Dendritic cell treated with granulocyte-macrophage colony-stimulating factor and Interleukin-4, amounts not matched to agents 40 ng/mL and 50 ng/mL, for 4 days (primary cell): ENCODE measurements at regions not wholly inside any gene's neighbourhood (a gene's known extent, or its start where the extent isn't known, plus 50 kb on each side); places are given as distances from the start of the nearest gene placed in this dataset.
"Not testable (repeated sequence)": the region's sequence is repeated elsewhere in the genome, so short reads cannot be mapped to it uniquely, and the experiment has no call there.

Source experiments
- H3K27ac Mint-ChIP-seq: one replicate; pipeline ENCODE4 v1.8.0; 2022; ENCODE audit warnings: mild to moderate bottlenecking, mixed read lengths
- H3K27me3 Mint-ChIP-seq: one replicate; pipeline ENCODE4 v1.8.0; 2022; ENCODE audit warnings: mild to moderate bottlenecking, mixed read lengths
- H3K36me3 Mint-ChIP-seq: one replicate; pipeline ENCODE4 v1.8.0; 2022; ENCODE audit warnings: low read depth, mixed read lengths
- H3K4me1 Mint-ChIP-seq: one replicate; pipeline ENCODE4 v1.8.0; 2022; ENCODE audit warnings: low read depth, mixed read lengths
- H3K4me3 Mint-ChIP-seq: one replicate; pipeline ENCODE4 v1.8.0; 2022; ENCODE audit warnings: mild to moderate bottlenecking, moderate library complexity, mixed read lengths
- H3K9me3 Mint-ChIP-seq: one replicate; pipeline ENCODE4 v1.8.0; 2022; ENCODE audit warnings: mixed read lengths
- intact Hi-C: fragments of 100-400 bp; cut with micrococcal nuclease; formaldehyde crosslinking; loops from one replicate; pipeline ENCODE4 v1.15.0; 2022

DNA sequence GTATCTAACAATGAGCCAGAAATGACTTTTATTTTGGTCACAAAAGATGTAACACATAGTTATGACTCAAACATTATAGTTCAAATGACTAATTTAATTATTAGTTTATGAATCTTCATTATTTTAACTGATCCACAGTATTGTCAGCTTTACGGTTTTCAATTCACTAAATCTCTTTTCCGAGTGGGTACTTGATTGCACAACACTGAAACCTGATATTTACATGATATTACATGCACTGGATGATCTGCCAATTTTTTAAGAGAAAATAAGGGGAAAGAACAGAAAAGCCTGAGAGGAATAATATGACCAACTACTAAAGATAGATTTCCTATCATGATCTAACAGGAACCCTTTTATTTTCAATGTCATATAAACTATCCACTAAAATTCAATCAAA, 1446.0 kb downstream of the FSTL5 start:
- H3K36me3 Mint-ChIP-seq: no peaks in the 10 kb centered on the region
- H3K4me3 Mint-ChIP-seq: no peak overlapping the region
- H3K27ac Mint-ChIP-seq: no peak overlapping the region
- H3K4me1 Mint-ChIP-seq: no peaks in the 10 kb centered on the region
- intact Hi-C loops: no loop called here
- no peaks in the 10 kb centered on the region for H3K9me3 Mint-ChIP-seq
- H3K27me3 Mint-ChIP-seq: no peaks in the 10 kb centered on the region

- Mint-ChIP-seq H3K27me3 (no peaks in the 10 kb centered on the region), H3K4me1 (no peaks in the 10 kb centered on the region), H3K36me3 (no peaks in the 10 kb centered on the region), H3K27ac (no peak overlapping the region), H3K9me3 (peaks cover 4% of the 10 kb centered on the region), H3K4me3 (no peak overlapping the region)
- intact Hi-C loops: no loop called here
Observed at GRCh38 chr4:160724063-160724462, 1439.7 kb downstream of the FSTL5 start.

DNA sequence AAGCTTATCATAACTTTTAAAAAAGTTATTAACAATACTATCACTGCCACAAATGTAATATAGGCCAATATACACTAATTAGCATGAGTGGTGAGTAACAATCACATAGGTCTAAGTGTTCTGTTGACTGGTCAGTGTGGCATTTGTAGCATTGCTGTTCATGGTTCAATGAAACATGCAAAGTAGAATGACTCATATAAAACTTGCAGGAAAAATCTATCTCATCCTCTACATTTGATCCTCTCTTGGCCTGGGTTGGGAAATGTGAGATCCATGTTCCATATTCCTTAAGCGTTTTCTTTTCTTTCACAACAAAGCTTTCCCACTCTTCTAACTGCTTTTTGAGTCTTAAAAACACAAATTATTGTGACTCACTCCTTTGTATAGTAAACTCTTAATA, 1418.7 kb downstream of the FSTL5 start:
- no peak overlapping the region for H3K27ac Mint-ChIP-seq
- H3K27me3 Mint-ChIP-seq: no peaks in the 10 kb centered on the region
- H3K4me3 Mint-ChIP-seq: no peak overlapping the region
- no peaks in the 10 kb centered on the region for H3K4me1 Mint-ChIP-seq
- H3K9me3 Mint-ChIP-seq: peaks cover 28% of the 10 kb centered on the region
- intact Hi-C loops: no loop called here
- H3K36me3 Mint-ChIP-seq: no peaks in the 10 kb centered on the region

GRCh38 chr4:160746585-160746984, 1417.2 kb downstream of the FSTL5 start:
- H3K27me3 Mint-ChIP-seq, intact Hi-C loops, H3K4me1 Mint-ChIP-seq: not testable (repeated sequence)

GRCh38 chr4:160772668-160773067, 1391.1 kb downstream of the FSTL5 start:
- H3K27me3 Mint-ChIP-seq: no peaks in the 10 kb centered on the region
- no peak overlapping the region for H3K4me3 Mint-ChIP-seq
- intact Hi-C loops: no loop called here
- H3K27ac Mint-ChIP-seq: no peak overlapping the region
- no peaks in the 10 kb centered on the region for H3K4me1 Mint-ChIP-seq
- H3K9me3 Mint-ChIP-seq: no peaks in the 10 kb centered on the region
- H3K36me3 Mint-ChIP-seq: no peaks in the 10 kb centered on the region

More at GRCh38 chr4:160746585-160746984, 1417.2 kb downstream of the FSTL5 start:
- H3K9me3 Mint-ChIP-seq: peaks cover 33% of the 10 kb centered on the region
- H3K4me3 Mint-ChIP-seq, H3K27ac Mint-ChIP-seq, H3K36me3 Mint-ChIP-seq: not testable (repeated sequence)

DNA sequence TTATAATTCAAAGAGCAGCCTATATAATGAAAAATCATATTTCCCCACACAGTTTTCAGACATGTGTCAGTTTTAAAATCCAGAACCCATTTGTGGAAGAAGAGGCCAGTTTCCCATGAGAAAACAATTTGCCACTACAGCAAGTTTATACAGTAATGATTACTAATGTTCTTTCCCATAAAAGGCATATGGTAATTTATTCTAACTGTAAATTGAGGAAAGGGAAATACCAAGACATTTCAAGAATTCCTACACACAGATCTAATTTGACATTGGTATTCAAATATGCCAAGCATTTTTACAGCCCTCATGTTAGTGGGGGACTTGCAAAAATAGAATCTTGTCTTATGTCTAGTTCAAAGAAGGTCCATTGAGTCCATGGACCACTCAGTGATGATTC, 1368.6 kb downstream of the FSTL5 start:
- H3K36me3 Mint-ChIP-seq: no peaks in the 10 kb centered on the region
- no peaks in the 10 kb centered on the region for H3K4me1 Mint-ChIP-seq
- no peaks in the 10 kb centered on the region for H3K27me3 Mint-ChIP-seq
- no peak overlapping the region for H3K4me3 Mint-ChIP-seq
- H3K9me3 Mint-ChIP-seq: peaks cover 52% of the 10 kb centered on the region
- intact Hi-C loops: no loop called here
- H3K27ac Mint-ChIP-seq: no peak overlapping the region

DNA sequence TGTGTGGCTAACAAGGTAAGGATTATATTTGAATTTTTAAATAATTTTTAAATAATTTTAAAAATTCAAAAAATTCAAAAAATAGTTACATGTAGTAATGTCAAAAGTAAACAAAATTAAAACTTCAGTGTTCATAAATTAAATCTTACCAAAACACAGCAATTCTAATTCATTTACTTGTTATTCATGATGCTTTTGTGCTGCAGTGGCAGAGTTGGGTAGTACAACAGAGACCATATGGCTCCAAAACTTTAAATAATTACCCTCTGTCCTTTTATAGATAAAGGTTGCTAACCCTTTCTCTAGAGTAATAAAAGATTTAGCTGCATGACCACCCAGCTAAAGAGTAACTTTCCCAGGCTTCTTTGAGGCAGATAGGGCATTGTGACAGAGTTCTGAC, 1355.6 kb downstream of the FSTL5 start:
- no peak overlapping the region for H3K27ac Mint-ChIP-seq
- H3K27me3 Mint-ChIP-seq: no peaks in the 10 kb centered on the region
- intact Hi-C loops: no loop called here
- H3K9me3 Mint-ChIP-seq: no peaks in the 10 kb centered on the region
- H3K36me3 Mint-ChIP-seq: no peaks in the 10 kb centered on the region
- H3K4me3 Mint-ChIP-seq: no peak overlapping the region
- H3K4me1 Mint-ChIP-seq: no peaks in the 10 kb centered on the region

- H3K27ac Mint-ChIP-seq: no peak overlapping the region
- intact Hi-C loops: no loop called here
- H3K4me3 Mint-ChIP-seq: no peak overlapping the region
- H3K9me3 Mint-ChIP-seq: no peaks in the 10 kb centered on the region
- H3K27me3 Mint-ChIP-seq: no peaks in the 10 kb centered on the region
- no peaks in the 10 kb centered on the region for H3K36me3 Mint-ChIP-seq
- no peaks in the 10 kb centered on the region for H3K4me1 Mint-ChIP-seq
Observed at GRCh38 chr4:160809576-160809975, 1354.2 kb downstream of the FSTL5 start.

- Mint-ChIP-seq H3K9me3 (no peaks in the 10 kb centered on the region), H3K36me3 (no peaks in the 10 kb centered on the region), H3K4me1 (no peaks in the 10 kb centered on the region), H3K27me3 (no peaks in the 10 kb centered on the region), H3K27ac (no peak overlapping the region), H3K4me3 (no peak overlapping the region)
- intact Hi-C loops: no loop called here
Observed at GRCh38 chr4:160810424-160810823, 1353.4 kb downstream of the FSTL5 start.

DNA sequence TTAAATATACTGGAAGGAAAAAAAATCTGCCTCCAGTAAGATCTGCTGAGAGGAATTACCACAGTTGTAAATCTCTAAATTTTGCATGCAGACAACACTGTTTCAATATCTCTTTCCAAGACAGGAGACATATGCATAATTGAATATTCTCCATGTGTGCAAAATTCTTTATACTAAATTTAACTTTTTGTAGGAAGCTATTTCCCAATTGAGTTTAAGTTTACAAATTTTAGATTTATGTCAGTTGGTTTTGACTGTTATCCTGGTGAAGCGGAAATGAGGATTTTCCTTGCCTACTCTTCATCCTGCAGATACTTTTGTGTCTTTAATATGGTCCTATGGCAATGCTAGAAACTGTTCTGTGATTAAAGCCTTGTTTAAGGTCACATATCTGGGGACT, 1352.9 kb downstream of the FSTL5 start:
- no peaks in the 10 kb centered on the region for H3K4me1 Mint-ChIP-seq
- H3K27me3 Mint-ChIP-seq: no peaks in the 10 kb centered on the region
- intact Hi-C loops: no loop called here
- H3K4me3 Mint-ChIP-seq: no peak overlapping the region
- H3K9me3 Mint-ChIP-seq: no peaks in the 10 kb centered on the region
- H3K27ac Mint-ChIP-seq: no peak overlapping the region
- no peaks in the 10 kb centered on the region for H3K36me3 Mint-ChIP-seq

- Mint-ChIP-seq H3K27ac (no peak overlapping the region), H3K9me3 (no peaks in the 10 kb centered on the region), H3K4me1 (no peaks in the 10 kb centered on the region), H3K4me3 (no peak overlapping the region), H3K36me3 (no peaks in the 10 kb centered on the region), H3K27me3 (no peaks in the 10 kb centered on the region)
- intact Hi-C loops: no loop called here
Observed at GRCh38 chr4:160811956-160812355, 1351.8 kb downstream of the FSTL5 start.

- Mint-ChIP-seq H3K36me3 (no peaks in the 10 kb centered on the region), H3K4me1 (no peaks in the 10 kb centered on the region), H3K27ac (no peak overlapping the region), H3K9me3 (no peaks in the 10 kb centered on the region), H3K27me3 (no peaks in the 10 kb centered on the region), H3K4me3 (no peak overlapping the region)
- intact Hi-C loops: no loop called here
Observed at GRCh38 chr4:160814726-160815125, 1349.1 kb downstream of the FSTL5 start.

GRCh38 chr4:160818571-160818970, 1345.2 kb downstream of the FSTL5 start:
- Mint-ChIP-seq H3K9me3 (no peaks in the 10 kb centered on the region), H3K4me1 (no peaks in the 10 kb centered on the region), H3K4me3 (no peak overlapping the region), H3K27me3 (no peaks in the 10 kb centered on the region), H3K27ac (no peak overlapping the region), H3K36me3 (no peaks in the 10 kb centered on the region)
- intact Hi-C loops: no loop called here

DNA sequence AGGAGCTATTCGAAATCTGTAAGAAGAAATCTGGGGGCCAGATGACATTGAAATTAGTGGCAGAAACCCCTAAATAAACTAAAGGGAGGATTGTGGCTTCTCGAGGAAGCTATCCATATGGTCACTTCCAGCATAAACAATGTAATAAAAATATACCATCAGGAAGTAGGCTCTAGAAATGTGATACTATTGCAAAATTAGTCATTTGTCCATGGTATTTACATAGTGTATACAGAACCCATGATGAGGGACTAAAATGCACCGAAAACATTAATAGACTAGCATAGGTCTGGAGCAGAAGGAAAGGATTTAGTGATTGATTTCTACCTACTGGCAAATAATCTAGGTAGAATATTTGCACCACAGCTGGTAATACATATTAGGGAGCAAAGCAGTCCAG, 1344.0 kb downstream of the FSTL5 start:
- Mint-ChIP-seq H3K4me3 (no peak overlapping the region), H3K36me3 (no peaks in the 10 kb centered on the region), H3K9me3 (no peaks in the 10 kb centered on the region), H3K27ac (no peak overlapping the region), H3K27me3 (no peaks in the 10 kb centered on the region), H3K4me1 (no peaks in the 10 kb centered on the region)
- intact Hi-C loops: no loop called here

GRCh38 chr4:160824481-160824880, 1339.3 kb downstream of the FSTL5 start:
- H3K9me3 Mint-ChIP-seq: no peaks in the 10 kb centered on the region
- H3K27ac Mint-ChIP-seq: no peak overlapping the region
- intact Hi-C loops: no loop called here
- no peaks in the 10 kb centered on the region for H3K27me3 Mint-ChIP-seq
- H3K4me3 Mint-ChIP-seq: no peak overlapping the region
- no peaks in the 10 kb centered on the region for H3K36me3 Mint-ChIP-seq
- H3K4me1 Mint-ChIP-seq: no peaks in the 10 kb centered on the region
